Panc1 (cell line): ENCODE measurements at regions not wholly inside any gene's neighbourhood (a gene's known extent, or its start where the extent isn't known, plus 50 kb on each side); places are given as distances from the start of the nearest gene placed in this dataset.

Source experiments
- ATAC-seq: fragments of 200-7000 bp; cut with Tn5 transposase; 2 replicates; pipeline ENCODE4 v1.9.1; 2020; ENCODE audit warnings: mild to moderate bottlenecking, moderate library complexity
- BruUV-seq: library from RNA; stranded (reverse); fragments of 400-500 nt; replicated peaks from 2 replicates; lab custom pipeline; 2021; lab: Mats Ljungman, UMichigan
- CTCF ChIA-PET: fragments of 300-600 bp; sonication (Branson Sonifier 250); formaldehyde crosslinking; loops from one replicate; lab custom pipeline; 2022; ENCODE audit warnings: antibody characterized with exemption; lab: Charles Lee
- POLR2A ChIA-PET: fragments of 300-600 bp; sonication (Branson Sonifier 250); formaldehyde crosslinking; loops from one replicate; lab custom pipeline; 2022; ENCODE audit warnings: antibody characterized with exemption; lab: Charles Lee
- DNase-seq: peaks from one replicate; pipeline ENCODE4 v3.0.0-alpha.2; 2010; ENCODE audit warnings: low read depth, low spot score
- H3K27ac ChIP-seq: 2 replicates; pipeline ENCODE4 v1.5.1; 2011; ENCODE audit warnings: mild to moderate bottlenecking, low read length, inconsistent platforms
- H3K27me3 ChIP-seq: fragments of 200-500 bp; sonication (Bioruptor generic); 2 replicates; pipeline ENCODE4 v1.6.0; 2014; ENCODE audit warnings: low read length, inconsistent platforms; ENCODE audit not compliant: control insufficient read depth, insufficient read depth
- H3K36me3 ChIP-seq: fragments of 200-500 bp; sonication (Bioruptor generic); 2 replicates; pipeline ENCODE4 v1.5.1; 2014; ENCODE audit warnings: inconsistent platforms, mild to moderate bottlenecking, low read length, moderate library complexity; ENCODE audit not compliant: control insufficient read depth, insufficient read depth
- H3K4me1 ChIP-seq: 2 replicates; pipeline ENCODE4 v1.5.1; 2011; ENCODE audit warnings: inconsistent platforms, mild to moderate bottlenecking, low read length, moderate library complexity; ENCODE audit not compliant: control insufficient read depth, insufficient read depth
- H3K4me3 ChIP-seq, 2 experiments: 2 replicates each; pipeline ENCODE4 v1.5.1; 2011 to 2012; ENCODE audit warnings: low read depth in 2 of 2, low read length in 2 of 2, mild to moderate bottlenecking in 2 of 2, inconsistent platforms in 1 of 2, moderate library complexity in 1 of 2
- H3K9me3 ChIP-seq: fragments of 200-500 bp; sonication (Bioruptor generic); 2 replicates; pipeline ENCODE4 v1.5.1; 2014; ENCODE audit warnings: low read depth, mild to moderate bottlenecking, inconsistent platforms, low read length, moderate library complexity; ENCODE audit not compliant: control insufficient read depth, insufficient read depth
- CTCF ChIP-seq: fragments of 450-650 bp; IDR thresholded peaks from 2 replicates; pipeline ENCODE4 v1.5.1; 2017; ENCODE audit warnings: mild to moderate bottlenecking
- POLR2AphosphoS5 ChIP-seq: IDR thresholded peaks from 2 replicates; pipeline ENCODE4 v1.6.1; 2012; ENCODE audit warnings: mild to moderate bottlenecking, low read depth, low read length, moderate library complexity
- REST ChIP-seq, 2 experiments: IDR thresholded peaks; 2 replicates each; pipeline ENCODE4 v1.6.1; 2011 to 2012; ENCODE audit warnings: low read depth in 2 of 2, control low read depth in 1 of 2, low read length in 1 of 2, mild to moderate bottlenecking in 1 of 2, moderate library complexity in 1 of 2; ENCODE audit not compliant: insufficient read depth in 1 of 2
- SIN3A ChIP-seq: IDR thresholded peaks from 2 replicates; pipeline ENCODE4 v1.6.1; 2012; ENCODE audit warnings: low read depth, mild to moderate bottlenecking, low read length, moderate library complexity, borderline replicate concordance; ENCODE audit not compliant: insufficient read depth
- TCF7L2 ChIP-seq: IDR thresholded peaks from 2 replicates; pipeline ENCODE4 v1.6.1; 2011; ENCODE audit warnings: mild to moderate bottlenecking, low read depth, low read length, inconsistent platforms
- in situ Hi-C: cut with HindIII; loops from 2 replicates; pipeline ENCODE4 v1.10.0; 2016; ENCODE audit warnings: low sequenced_read_pairs, low pct_unique_long_range_greater_than_20kb
- intact Hi-C: fragments of 100-400 bp; cut with micrococcal nuclease; formaldehyde crosslinking; loops from one replicate; pipeline ENCODE4 v1.10.0; 2022; ENCODE audit not compliant: unreplicated experiment

- Histone ChIP-seq H3K27ac (no peak overlapping the region), H3K4me3 (no peak overlapping the region), H3K4me1 (no peaks in the 10 kb centered on the region), H3K36me3 (no peaks in the 10 kb centered on the region), H3K27me3 (no peaks in the 10 kb centered on the region), H3K9me3 (no peaks in the 10 kb centered on the region)
- intact Hi-C loops (no loop called here), in situ Hi-C loops (no loop called here)
- DNase-seq (no peak), ATAC-seq (no peak)
- CTCF ChIA-PET: no interaction called here
- TF ChIP-seq REST (IDR thresholded peaks at IDR 0.05; ENCODE audit: insufficient read depth in 1 of 2, low read depth in 2 of 2, low read length in 1 of 2) (no peak), CTCF (no peak), SIN3A (no peak), POLR2AphosphoS5 (no peak), TCF7L2 (no peak)
- BruUV-seq: no TSS peak
- POLR2A ChIA-PET: no interaction called here
Measured at GRCh38 chr13:72097568-72097967, 230.6 kb upstream of the DACH1 start.

GRCh38 chr13:72093262-72093661 is 226.3 kb upstream of the DACH1 start:
- CTCF ChIA-PET: no interaction called here
- no peak for DNase-seq
- no TSS peak for BruUV-seq
- no peak for TF ChIP-seq SIN3A
- no peak for TF ChIP-seq TCF7L2
- no peak for TF ChIP-seq POLR2AphosphoS5
- no peak for TF ChIP-seq CTCF
- no peaks in the 10 kb centered on the region for H3K9me3 ChIP-seq
- in situ Hi-C loops (no loop called here), intact Hi-C loops (no loop called here)
- H3K36me3 ChIP-seq: no peaks in the 10 kb centered on the region
- POLR2A ChIA-PET: no interaction called here
- H3K27me3 ChIP-seq: no peaks in the 10 kb centered on the region
- H3K27ac ChIP-seq: no peak overlapping the region
- no peaks in the 10 kb centered on the region for H3K4me1 ChIP-seq
- no peak for ATAC-seq
- H3K4me3 ChIP-seq: no peak overlapping the region
